ENCODE measurements at regions not wholly inside any gene's neighbourhood (a gene's known extent, or its start where the extent isn't known, plus 50 kb on each side); places are given as distances from the start of the nearest gene placed in this dataset.
"Not testable (repeated sequence)": the region's sequence is repeated elsewhere in the genome, so short reads cannot be mapped to it uniquely, and the experiment has no call there.

- Histone ChIP-seq H3K36me3 (ENCODE audit: control insufficient read depth, insufficient read depth, low read length) (no peaks in the 10 kb centered on the region), H3K27me3 (ENCODE audit: control insufficient read depth, insufficient read depth, low read length) (no peaks in the 10 kb centered on the region), H3K27ac (ENCODE audit: low read length) (no peak overlapping the region), H3K4me1 (ENCODE audit: control insufficient read depth, insufficient read depth, low read length) (no peaks in the 10 kb centered on the region), H3K4me3 (ENCODE audit: low read length) (no peak overlapping the region), H3K9me3 (replicated peaks; ENCODE audit: control insufficient read depth, low read depth, low read length) (peaks cover 14% of the 10 kb centered on the region)
- peak; percentile 20 for DNase-seq
- WGBS (ENCODE audit: insufficient coverage) = 50% methylated on average over 1 of the region's 5 CpGs
Observed at GRCh38 chr4:183374950-183375555, 52.8 kb upstream of the CLDN24 start.

- WGBS (ENCODE audit: insufficient coverage) = 53% methylated on average over 14 of the region's 21 CpGs
- Histone ChIP-seq H3K4me3 (ENCODE audit: low read length) (no peak overlapping the region), H3K36me3 (ENCODE audit: control insufficient read depth, insufficient read depth, low read length) (no peaks in the 10 kb centered on the region), H3K27ac (ENCODE audit: low read length) (no peak overlapping the region), H3K9me3 (replicated peaks; ENCODE audit: control insufficient read depth, low read depth, low read length) (peaks cover 14% of the 10 kb centered on the region), H3K27me3 (ENCODE audit: control insufficient read depth, insufficient read depth, low read length) (no peaks in the 10 kb centered on the region), H3K4me1 (ENCODE audit: control insufficient read depth, insufficient read depth, low read length) (no peaks in the 10 kb centered on the region)
- DNase-seq = no peak
Observed at GRCh38 chr4:183376381-183376780, 54.2 kb upstream of the CLDN24 start.

GRCh38 chr4:183377491-183377890 is 55.3 kb upstream of the CLDN24 start:
- H3K27me3 ChIP-seq (ENCODE audit: control insufficient read depth, insufficient read depth, low read length) = no peaks in the 10 kb centered on the region
- H3K36me3 ChIP-seq (ENCODE audit: control insufficient read depth, insufficient read depth, low read length) = no peaks in the 10 kb centered on the region
- no peak overlapping the region for H3K27ac ChIP-seq (ENCODE audit: low read length)
- no peak overlapping the region for H3K4me3 ChIP-seq (ENCODE audit: low read length)
- H3K4me1 ChIP-seq (ENCODE audit: control insufficient read depth, insufficient read depth, low read length) = no peaks in the 10 kb centered on the region
- no peak for DNase-seq
- H3K9me3 ChIP-seq (replicated peaks; ENCODE audit: control insufficient read depth, low read depth, low read length) = peaks cover 14% of the 10 kb centered on the region
- 93% methylated on average over 4 of the region's 5 CpGs for WGBS (ENCODE audit: insufficient coverage)

- WGBS (ENCODE audit: insufficient coverage) = 85% methylated on average over 6 of the region's 7 CpGs
- not testable (repeated sequence) for H3K4me3 ChIP-seq (ENCODE audit: low read length); H3K27me3 ChIP-seq (ENCODE audit: control insufficient read depth, insufficient read depth, low read length); DNase-seq; H3K27ac ChIP-seq (ENCODE audit: low read length); H3K4me1 ChIP-seq (ENCODE audit: control insufficient read depth, insufficient read depth, low read length); H3K36me3 ChIP-seq (ENCODE audit: control insufficient read depth, insufficient read depth, low read length)
- H3K9me3 ChIP-seq (replicated peaks; ENCODE audit: control insufficient read depth, low read depth, low read length) = peaks cover 10% of the 10 kb centered on the region
Observed at GRCh38 chr4:183378347-183378746, 56.1 kb upstream of the CLDN24 start.

GRCh38 chr4:183380901-183381300 is 58.7 kb upstream of the CLDN24 start:
- peaks cover 24% of the 10 kb centered on the region for H3K9me3 ChIP-seq (replicated peaks; ENCODE audit: control insufficient read depth, low read depth, low read length)
- H3K27me3 ChIP-seq (ENCODE audit: control insufficient read depth, insufficient read depth, low read length) = no peaks in the 10 kb centered on the region
- WGBS (ENCODE audit: insufficient coverage) = 83% methylated on average over 4 of the region's 4 CpGs
- no peak overlapping the region for H3K4me3 ChIP-seq (ENCODE audit: low read length)
- no peak overlapping the region for H3K27ac ChIP-seq (ENCODE audit: low read length)
- no peaks in the 10 kb centered on the region for H3K4me1 ChIP-seq (ENCODE audit: control insufficient read depth, insufficient read depth, low read length)
- no peak for DNase-seq
- no peaks in the 10 kb centered on the region for H3K36me3 ChIP-seq (ENCODE audit: control insufficient read depth, insufficient read depth, low read length)

GRCh38 chr4:183383606-183384005 is 60.8 kb upstream of the CDKN2AIP start:
- no peaks in the 10 kb centered on the region for H3K4me1 ChIP-seq (ENCODE audit: control insufficient read depth, insufficient read depth, low read length)
- WGBS (ENCODE audit: insufficient coverage) = 78% methylated on average over 7 of the region's 7 CpGs

GRCh38 chr4:183384516-183384915 is 59.9 kb upstream of the CDKN2AIP start:
- Histone ChIP-seq H3K36me3 (ENCODE audit: control insufficient read depth, insufficient read depth, low read length) (no peaks in the 10 kb centered on the region), H3K27me3 (ENCODE audit: control insufficient read depth, insufficient read depth, low read length) (no peaks in the 10 kb centered on the region), H3K4me3 (ENCODE audit: low read length) (no peak overlapping the region), H3K4me1 (ENCODE audit: control insufficient read depth, insufficient read depth, low read length) (no peaks in the 10 kb centered on the region), H3K9me3 (replicated peaks; ENCODE audit: control insufficient read depth, low read depth, low read length) (peaks cover 14% of the 10 kb centered on the region), H3K27ac (ENCODE audit: low read length) (no peak overlapping the region)
- no CpG with 5 or more reads among the region's 1 CpG for WGBS (ENCODE audit: insufficient coverage)
- DNase-seq = no peak

More at GRCh38 chr4:183383606-183384005, 60.8 kb upstream of the CDKN2AIP start:
- Histone ChIP-seq H3K27me3 (ENCODE audit: control insufficient read depth, insufficient read depth, low read length) (no peaks in the 10 kb centered on the region), H3K4me3 (ENCODE audit: low read length) (no peak overlapping the region), H3K27ac (ENCODE audit: low read length) (no peak overlapping the region), H3K36me3 (ENCODE audit: control insufficient read depth, insufficient read depth, low read length) (no peaks in the 10 kb centered on the region), H3K9me3 (replicated peaks; ENCODE audit: control insufficient read depth, low read depth, low read length) (peaks cover 17% of the 10 kb centered on the region)
- no peak for DNase-seq

GRCh38 chr4:183384983-183385382 is 59.5 kb upstream of the CDKN2AIP start:
- 71% methylated on average over 4 of the region's 7 CpGs for WGBS (ENCODE audit: insufficient coverage)
- no peak overlapping the region for H3K4me3 ChIP-seq (ENCODE audit: low read length)
- no peaks in the 10 kb centered on the region for H3K4me1 ChIP-seq (ENCODE audit: control insufficient read depth, insufficient read depth, low read length)
- no peak for DNase-seq
- no peaks in the 10 kb centered on the region for H3K27me3 ChIP-seq (ENCODE audit: control insufficient read depth, insufficient read depth, low read length)
- H3K9me3 ChIP-seq (replicated peaks; ENCODE audit: control insufficient read depth, low read depth, low read length) = peaks cover 14% of the 10 kb centered on the region
- H3K27ac ChIP-seq (ENCODE audit: low read length) = no peak overlapping the region
- H3K36me3 ChIP-seq (ENCODE audit: control insufficient read depth, insufficient read depth, low read length) = no peaks in the 10 kb centered on the region

- peaks cover 14% of the 10 kb centered on the region for H3K9me3 ChIP-seq (replicated peaks; ENCODE audit: control insufficient read depth, low read depth, low read length)
- 71% methylated on average over 6 of the region's 7 CpGs for WGBS (ENCODE audit: insufficient coverage)
- no peak for DNase-seq
- no peaks in the 10 kb centered on the region for H3K36me3 ChIP-seq (ENCODE audit: control insufficient read depth, insufficient read depth, low read length)
- no peaks in the 10 kb centered on the region for H3K4me1 ChIP-seq (ENCODE audit: control insufficient read depth, insufficient read depth, low read length)
- H3K27ac ChIP-seq (ENCODE audit: low read length) = no peak overlapping the region
- H3K4me3 ChIP-seq (ENCODE audit: low read length) = no peak overlapping the region
- H3K27me3 ChIP-seq (ENCODE audit: control insufficient read depth, insufficient read depth, low read length) = no peaks in the 10 kb centered on the region
Observed at GRCh38 chr4:183388021-183388420, 56.4 kb upstream of the CDKN2AIP start.

GRCh38 chr4:183388777-183389176 is 55.7 kb upstream of the CDKN2AIP start:
- Histone ChIP-seq H3K4me3 (ENCODE audit: low read length) (no peak overlapping the region), H3K9me3 (replicated peaks; ENCODE audit: control insufficient read depth, low read depth, low read length) (peaks cover 14% of the 10 kb centered on the region), H3K4me1 (ENCODE audit: control insufficient read depth, insufficient read depth, low read length) (no peaks in the 10 kb centered on the region), H3K27me3 (ENCODE audit: control insufficient read depth, insufficient read depth, low read length) (no peaks in the 10 kb centered on the region), H3K36me3 (ENCODE audit: control insufficient read depth, insufficient read depth, low read length) (no peaks in the 10 kb centered on the region), H3K27ac (ENCODE audit: low read length) (no peak overlapping the region)
- no peak for DNase-seq
- 80% methylated on average over 2 of the region's 6 CpGs for WGBS (ENCODE audit: insufficient coverage)

- whole genome bisulfite sequencing (ENCODE audit: insufficient coverage) = 100% methylated on average over 1 of the region's 5 CpGs
- no peak overlapping the region for H3K4me3 ChIP-seq (ENCODE audit: low read length)
- no peaks in the 10 kb centered on the region for H3K27me3 ChIP-seq (ENCODE audit: control insufficient read depth, insufficient read depth, low read length)
- DNase-seq = no peak
- H3K36me3 ChIP-seq (ENCODE audit: control insufficient read depth, insufficient read depth, low read length) = no peaks in the 10 kb centered on the region
- H3K9me3 ChIP-seq (replicated peaks; ENCODE audit: control insufficient read depth, low read depth, low read length) = no peaks in the 10 kb centered on the region
- H3K27ac ChIP-seq (ENCODE audit: low read length) = no peak overlapping the region
- no peaks in the 10 kb centered on the region for H3K4me1 ChIP-seq (ENCODE audit: control insufficient read depth, insufficient read depth, low read length)
Observed at GRCh38 chr4:183390374-183390773, 54.1 kb upstream of the CDKN2AIP start.

Data from muscle of leg (tissue), 3 donors.